ENCODE measurements at regions not wholly inside any gene's neighbourhood (a gene's known extent, or its start where the extent isn't known, plus 50 kb on each side); places are given as distances from the start of the nearest gene placed in this dataset.

- H3K36me3 ChIP-seq (ENCODE audit: insufficient read depth, low read length), result no peaks in the 10 kb centered on the region
- no peak for TF ChIP-seq EZH2phosphoT487 (IDR thresholded peaks at IDR 0.05; ENCODE audit: borderline replicate concordance, low read depth, low read length)
- TF ChIP-seq CTCF (conservative IDR thresholded peaks at IDR 0.05; ENCODE audit: low read length), result no peak
- H4K20me1 ChIP-seq (ENCODE audit: insufficient read depth, low read length), result no peaks in the 10 kb centered on the region
- H3K4me3 ChIP-seq (ENCODE audit: low read depth, low read length, poor library complexity, severe bottlenecking), result no peak overlapping the region
- ChIA-PET CTCF (ENCODE audit: unreplicated experiment) (interaction anchor here (0.6 kb wide), 1 partner anchor 20 kb away, joined by 3 read pairs; no protein-coding TSS in a partner anchor), POLR2A (no interaction called here)
- H3K4me1 ChIP-seq (ENCODE audit: insufficient read depth, low read length, poor library complexity, severe bottlenecking), result no peaks in the 10 kb centered on the region
- no peak for DNase-seq (ENCODE audit: low spot score)
- no peak overlapping the region for H2AFZ ChIP-seq (ENCODE audit: low read length)
- H3K27ac ChIP-seq (ENCODE audit: low read depth, low read length, poor library complexity, severe bottlenecking), result no peak overlapping the region
- H3K4me2 ChIP-seq (ENCODE audit: low read length), result no peak overlapping the region
- intact Hi-C loops (cut with micrococcal nuclease; ENCODE audit: unreplicated experiment), result no loop called here
- no peaks in the 10 kb centered on the region for H3K79me2 ChIP-seq (ENCODE audit: insufficient read depth, low read depth, low read length)
- peaks cover 8% of the 10 kb centered on the region; the same call in 1 of the 2 replicates for H3K9me3 ChIP-seq (ENCODE audit: low read length)
- H3K9me2 ChIP-seq (ENCODE audit: insufficient read depth, low read length), result no peaks in the 10 kb centered on the region
- BruUV-seq (replicated peaks), result no TSS peak
Measured at GRCh38 chr15:19988094-19988660, 553.4 kb downstream of the GOLGA6L6 start.

- intact Hi-C loops (cut with micrococcal nuclease; ENCODE audit: unreplicated experiment), result no loop called here
- H4K20me1 ChIP-seq (ENCODE audit: insufficient read depth, low read length), result no peaks in the 10 kb centered on the region
Measured at GRCh38 chr15:19987389-19988048, 554.1 kb downstream of the GOLGA6L6 start.

More at GRCh38 chr15:19987389-19988048, 554.1 kb downstream of the GOLGA6L6 start:
- DNase-seq (ENCODE audit: low spot score), result peak; percentile 1
- Histone ChIP-seq H3K36me3 (ENCODE audit: insufficient read depth, low read length) (no peaks in the 10 kb centered on the region), H3K9me2 (ENCODE audit: insufficient read depth, low read length) (no peaks in the 10 kb centered on the region), H2AFZ (ENCODE audit: low read length) (no peak overlapping the region), H3K9me3 (ENCODE audit: low read length) (peaks cover 12% of the 10 kb centered on the region; the same call in 1 of the 2 replicates), H3K27ac (ENCODE audit: low read depth, low read length, poor library complexity, severe bottlenecking) (no peak overlapping the region), H3K4me2 (ENCODE audit: low read length) (no peak overlapping the region), H3K79me2 (ENCODE audit: insufficient read depth, low read depth, low read length) (no peaks in the 10 kb centered on the region), H3K4me1 (ENCODE audit: insufficient read depth, low read length, poor library complexity, severe bottlenecking) (no peaks in the 10 kb centered on the region), H3K4me3 (ENCODE audit: low read depth, low read length, poor library complexity, severe bottlenecking) (no peak overlapping the region)
- POLR2A ChIA-PET, result no interaction called here
- CTCF ChIA-PET (ENCODE audit: unreplicated experiment), result interaction anchor here (0.6 kb wide), 1 partner anchor 19 kb away, joined by 3 read pairs; no protein-coding TSS in a partner anchor
- TF ChIP-seq EZH2phosphoT487 (IDR thresholded peaks at IDR 0.05; ENCODE audit: borderline replicate concordance, low read depth, low read length) (no peak), CTCF (conservative IDR thresholded peaks at IDR 0.05; ENCODE audit: low read length) (peak; percentile 43; the same call in 1 of the 2 replicates)
- BruUV-seq (replicated peaks), result no TSS peak
